PC-9 (cell line): ENCODE measurements at regions not wholly inside any gene's neighbourhood (a gene's known extent, or its start where the extent isn't known, plus 50 kb on each side); places are given as distances from the start of the nearest gene placed in this dataset.

Experiments
- EZH2 ChIP-seq: fragments of 200-600 bp; sonication (generic); IDR thresholded peaks from 2 replicates; pipeline ENCODE4 v1.8.0; 2017; ENCODE audit warnings: antibody characterized with exemption, low read depth
- TF ChIP-seq, protein P1 (sequence below): fragments of 200-600 bp; sonication (generic); conservative IDR thresholded peaks from 2 replicates; pipeline ENCODE4 v1.6.1; 2017; ENCODE audit warnings: mixed run types, antibody characterized with exemption, mild to moderate bottlenecking, moderate library complexity

DNA sequence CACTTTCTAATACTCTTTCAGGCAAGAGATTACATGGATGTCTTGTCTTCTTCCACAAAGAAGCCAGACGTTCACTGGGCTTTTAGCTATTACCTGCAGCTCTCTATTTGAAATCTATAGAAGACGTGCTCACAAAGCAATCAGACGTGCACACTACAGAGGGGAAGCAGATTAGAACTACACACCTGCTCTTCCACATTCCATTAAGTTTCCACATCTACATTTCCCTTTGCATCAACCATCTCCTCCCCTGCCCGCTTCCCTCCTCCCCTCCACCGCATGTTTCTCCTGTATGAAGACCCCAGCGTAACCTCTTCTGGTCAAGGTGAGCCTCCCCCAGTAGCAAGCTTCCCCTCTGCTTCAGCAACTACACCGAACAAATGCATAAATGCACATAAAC is 119.8 kb downstream of the DHX15 start:
- TF ChIP-seq, protein P1, sequence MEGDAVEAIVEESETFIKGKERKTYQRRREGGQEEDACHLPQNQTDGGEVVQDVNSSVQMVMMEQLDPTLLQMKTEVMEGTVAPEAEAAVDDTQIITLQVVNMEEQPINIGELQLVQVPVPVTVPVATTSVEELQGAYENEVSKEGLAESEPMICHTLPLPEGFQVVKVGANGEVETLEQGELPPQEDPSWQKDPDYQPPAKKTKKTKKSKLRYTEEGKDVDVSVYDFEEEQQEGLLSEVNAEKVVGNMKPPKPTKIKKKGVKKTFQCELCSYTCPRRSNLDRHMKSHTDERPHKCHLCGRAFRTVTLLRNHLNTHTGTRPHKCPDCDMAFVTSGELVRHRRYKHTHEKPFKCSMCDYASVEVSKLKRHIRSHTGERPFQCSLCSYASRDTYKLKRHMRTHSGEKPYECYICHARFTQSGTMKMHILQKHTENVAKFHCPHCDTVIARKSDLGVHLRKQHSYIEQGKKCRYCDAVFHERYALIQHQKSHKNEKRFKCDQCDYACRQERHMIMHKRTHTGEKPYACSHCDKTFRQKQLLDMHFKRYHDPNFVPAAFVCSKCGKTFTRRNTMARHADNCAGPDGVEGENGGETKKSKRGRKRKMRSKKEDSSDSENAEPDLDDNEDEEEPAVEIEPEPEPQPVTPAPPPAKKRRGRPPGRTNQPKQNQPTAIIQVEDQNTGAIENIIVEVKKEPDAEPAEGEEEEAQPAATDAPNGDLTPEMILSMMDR = no peak
- TF ChIP-seq EZH2 = no peak
